NCI-H226 (cell line): ENCODE measurements at regions not wholly inside any gene's neighbourhood (a gene's known extent, or its start where the extent isn't known, plus 50 kb on each side); places are given as distances from the start of the nearest gene placed in this dataset.

Experiments used
- DNase-seq: peaks from one replicate; pipeline ENCODE4 v3.0.0-alpha.2; 2015

- DNase-seq, result no peak
Measured at GRCh38 chr12:124489220-124489619, 78.2 kb downstream of the NCOR2 start.

GRCh38 chr12:124488520-124488919 is 78.9 kb downstream of the NCOR2 start:
- no peak for DNase-seq

- no peak for DNase-seq
Measured at GRCh38 chr12:124487834-124488165, 79.6 kb downstream of the NCOR2 start.

GRCh38 chr12:124487066-124487833 is 80.2 kb downstream of the NCOR2 start:
- no peak for DNase-seq

GRCh38 chr12:124486346-124486963 is 81.0 kb downstream of the NCOR2 start:
- no peak for DNase-seq

- no peak for DNase-seq
Measured at GRCh38 chr12:124485371-124485770, 82.0 kb downstream of the NCOR2 start.

- DNase-seq, result no peak
Measured at GRCh38 chr12:124484526-124484953, 82.9 kb downstream of the NCOR2 start.

GRCh38 chr12:124484067-124484466 is 83.3 kb downstream of the NCOR2 start:
- DNase-seq, result no peak

GRCh38 chr12:124482901-124483799 is 84.3 kb downstream of the NCOR2 start:
- DNase-seq, result no peak

- no peak for DNase-seq
Measured at GRCh38 chr12:124482567-124482893, 84.9 kb downstream of the NCOR2 start.

- DNase-seq, result no peak
Measured at GRCh38 chr12:124481772-124482566, 85.4 kb downstream of the NCOR2 start.

GRCh38 chr12:124481257-124481750 is 86.1 kb downstream of the NCOR2 start:
- no peak for DNase-seq

GRCh38 chr12:124480469-124481256 is 86.7 kb downstream of the NCOR2 start:
- DNase-seq, result peak; percentile 91

GRCh38 chr12:124479680-124480468 is 87.5 kb downstream of the NCOR2 start:
- no peak for DNase-seq

GRCh38 chr12:124478985-124479645 is 88.3 kb downstream of the NCOR2 start:
- DNase-seq, result no peak

- DNase-seq, result no peak
Measured at GRCh38 chr12:124478416-124478815, 89.0 kb downstream of the NCOR2 start.

GRCh38 chr12:124477107-124477915 is 90.1 kb downstream of the NCOR2 start:
- DNase-seq, result no peak

GRCh38 chr12:124476011-124476400 is 91.4 kb downstream of the NCOR2 start:
- DNase-seq, result no peak

- DNase-seq, result no peak
Measured at GRCh38 chr12:124475295-124476010, 92.0 kb downstream of the NCOR2 start.
